ENCODE measurements at regions not wholly inside any gene's neighbourhood (a gene's known extent, or its start where the extent isn't known, plus 50 kb on each side); places are given as distances from the start of the nearest gene placed in this dataset.

DNA sequence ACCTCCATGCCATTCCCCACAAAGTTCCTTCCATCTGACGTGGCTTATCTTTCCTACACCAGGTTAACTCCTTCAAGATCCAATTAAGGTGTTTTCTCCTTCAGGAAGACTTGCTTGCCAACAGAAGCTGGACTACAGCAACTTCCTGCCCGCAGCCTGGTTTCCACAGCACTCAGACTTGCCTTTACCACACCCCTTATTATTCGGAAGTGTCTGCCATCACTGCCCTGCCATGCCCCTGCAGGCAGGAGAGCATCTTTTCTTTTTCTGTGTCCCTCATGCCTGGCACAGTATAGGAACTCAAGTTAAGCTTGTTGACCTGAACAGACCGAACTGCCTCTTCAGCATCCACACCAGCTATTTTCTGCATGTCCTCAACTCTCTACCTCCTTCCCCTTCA lies 168.0 kb downstream of the FOXO1 start:
- TF ChIP-seq, protein P1, sequence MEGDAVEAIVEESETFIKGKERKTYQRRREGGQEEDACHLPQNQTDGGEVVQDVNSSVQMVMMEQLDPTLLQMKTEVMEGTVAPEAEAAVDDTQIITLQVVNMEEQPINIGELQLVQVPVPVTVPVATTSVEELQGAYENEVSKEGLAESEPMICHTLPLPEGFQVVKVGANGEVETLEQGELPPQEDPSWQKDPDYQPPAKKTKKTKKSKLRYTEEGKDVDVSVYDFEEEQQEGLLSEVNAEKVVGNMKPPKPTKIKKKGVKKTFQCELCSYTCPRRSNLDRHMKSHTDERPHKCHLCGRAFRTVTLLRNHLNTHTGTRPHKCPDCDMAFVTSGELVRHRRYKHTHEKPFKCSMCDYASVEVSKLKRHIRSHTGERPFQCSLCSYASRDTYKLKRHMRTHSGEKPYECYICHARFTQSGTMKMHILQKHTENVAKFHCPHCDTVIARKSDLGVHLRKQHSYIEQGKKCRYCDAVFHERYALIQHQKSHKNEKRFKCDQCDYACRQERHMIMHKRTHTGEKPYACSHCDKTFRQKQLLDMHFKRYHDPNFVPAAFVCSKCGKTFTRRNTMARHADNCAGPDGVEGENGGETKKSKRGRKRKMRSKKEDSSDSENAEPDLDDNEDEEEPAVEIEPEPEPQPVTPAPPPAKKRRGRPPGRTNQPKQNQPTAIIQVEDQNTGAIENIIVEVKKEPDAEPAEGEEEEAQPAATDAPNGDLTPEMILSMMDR (IDR thresholded peaks at IDR 0.05), result no peak
- no peak for TF ChIP-seq POLR2A (IDR thresholded peaks at IDR 0.05)

Data from breast epithelium (tissue), 3 donors.